ENCODE measurements at regions not wholly inside any gene's neighbourhood (a gene's known extent, or its start where the extent isn't known, plus 50 kb on each side); places are given as distances from the start of the nearest gene placed in this dataset.

GRCh38 chr5:155200608-155201007 lies 187.1 kb downstream of the KIF4B start:
- no peak for DNase-seq (ENCODE audit: low read depth)

GRCh38 chr5:155211764-155212163 lies 198.2 kb downstream of the KIF4B start:
- DNase-seq (ENCODE audit: low read depth), result no peak

GRCh38 chr5:155222393-155222792 lies 208.8 kb downstream of the KIF4B start:
- no peak for DNase-seq (ENCODE audit: low read depth)

GRCh38 chr5:155229135-155229534 lies 215.6 kb downstream of the KIF4B start:
- no peak for DNase-seq (ENCODE audit: low read depth)

GRCh38 chr5:155239803-155240202 lies 226.2 kb downstream of the KIF4B start:
- no peak for DNase-seq (ENCODE audit: low read depth)

GRCh38 chr5:155250596-155250995 lies 237.0 kb downstream of the KIF4B start:
- no peak for DNase-seq (ENCODE audit: low read depth)

GRCh38 chr5:155252025-155252424 lies 238.5 kb downstream of the KIF4B start:
- DNase-seq (ENCODE audit: low read depth), result no peak

GRCh38 chr5:155252717-155253116 lies 239.2 kb downstream of the KIF4B start:
- DNase-seq (ENCODE audit: low read depth), result no peak

GRCh38 chr5:155254399-155254798 lies 240.8 kb downstream of the KIF4B start:
- no peak for DNase-seq (ENCODE audit: low read depth)

GRCh38 chr5:155258161-155258560 lies 244.6 kb downstream of the KIF4B start:
- no peak for DNase-seq (ENCODE audit: low read depth)

- DNase-seq (ENCODE audit: low read depth), result no peak
Observed at GRCh38 chr5:155259648-155260047, 246.1 kb downstream of the KIF4B start.

- no peak for DNase-seq (ENCODE audit: low read depth)
Observed at GRCh38 chr5:155260798-155261197, 247.2 kb downstream of the KIF4B start.

- no peak for DNase-seq (ENCODE audit: low read depth)
Observed at GRCh38 chr5:155263381-155263780, 249.8 kb downstream of the KIF4B start.

- no peak for DNase-seq (ENCODE audit: low read depth)
Observed at GRCh38 chr5:155264809-155265208, 251.3 kb downstream of the KIF4B start.

GRCh38 chr5:155268770-155269425 lies 255.3 kb downstream of the KIF4B start:
- no peak for DNase-seq (ENCODE audit: low read depth)

- no peak for DNase-seq (ENCODE audit: low read depth)
Observed at GRCh38 chr5:155270725-155271124, 257.2 kb downstream of the KIF4B start.

- no peak for DNase-seq (ENCODE audit: low read depth)
Observed at GRCh38 chr5:155274484-155274883, 260.9 kb downstream of the KIF4B start.

- DNase-seq (ENCODE audit: low read depth), result no peak
Observed at GRCh38 chr5:155275222-155275621, 261.7 kb downstream of the KIF4B start.

GRCh38 chr5:155276231-155276630 lies 262.7 kb downstream of the KIF4B start:
- DNase-seq (ENCODE audit: low read depth), result no peak

GRCh38 chr5:155278532-155278931 lies 265.0 kb downstream of the KIF4B start:
- no peak for DNase-seq (ENCODE audit: low read depth)

- no peak for DNase-seq (ENCODE audit: low read depth)
Observed at GRCh38 chr5:155282503-155283107, 269.1 kb downstream of the KIF4B start.

GRCh38 chr5:155285706-155286105 lies 272.2 kb downstream of the KIF4B start:
- no peak for DNase-seq (ENCODE audit: low read depth)

GRCh38 chr5:155290937-155291336 lies 277.4 kb downstream of the KIF4B start:
- no peak for DNase-seq (ENCODE audit: low read depth)

- no peak for DNase-seq (ENCODE audit: low read depth)
Observed at GRCh38 chr5:155293605-155294178, 280.1 kb downstream of the KIF4B start.
